K562 (cell line): ENCODE measurements at regions not wholly inside any gene's neighbourhood (a gene's known extent, or its start where the extent isn't known, plus 50 kb on each side); places are given as distances from the start of the nearest gene placed in this dataset.

Source experiments
- CEBPB ChIP-seq: fragments of 450-650 bp; IDR thresholded peaks from 2 replicates; pipeline ENCODE4 v1.6.1; 2016; ENCODE audit warnings: missing genetic modification characterization, missing compliant biosample characterization
- HDAC8 ChIP-seq: fragments of 450-650 bp; IDR thresholded peaks from 2 replicates; pipeline ENCODE4 v1.6.1; 2016; ENCODE audit warnings: mild to moderate bottlenecking, missing genetic modification characterization, moderate library complexity, missing compliant biosample characterization
- HNRNPK ChIP-seq: fragments of 200-400 bp; formaldehyde crosslinking; IDR thresholded peaks from one replicate; pipeline ENCODE4 v1.6.1; 2018; ENCODE audit warnings: mild to moderate bottlenecking, low read depth, low read length; ENCODE audit not compliant: poor library complexity, severe bottlenecking
- KDM1A ChIP-seq, 2 experiments: fragments of 450-650 bp; IDR thresholded peaks; 2 replicates each; pipeline ENCODE4 v1.6.1; 2016; ENCODE audit warnings: mild to moderate bottlenecking in 2 of 2
- MED1 ChIP-seq: sonication (generic); formaldehyde crosslinking; IDR thresholded peaks from 2 replicates; pipeline ENCODE4 v1.8.1; 2023; ENCODE audit warnings: missing genetic modification reagents, borderline replicate concordance
- MYC ChIP-seq, 2 experiments: fragments of 250-450 bp in 1 of 2; sonication (Bioruptor Pico) in 1 of 2; IDR thresholded peaks; 2 replicates each; pipeline versions ENCODE4 v1.5.1 to v1.6.1; 2012 to 2021; ENCODE audit warnings: low read depth in 2 of 2, borderline replicate concordance in 1 of 2, improper control_type of control experiment in 1 of 2, low read length in 1 of 2, mild to moderate bottlenecking in 1 of 2, moderate library complexity in 1 of 2
- RNF2 ChIP-seq: sonication (generic); IDR thresholded peaks from 2 replicates; pipeline ENCODE4 v1.6.1; 2016
- SLC30A9 ChIP-seq: fragments of 250-450 bp; sonication (Bioruptor Pico); IDR thresholded peaks from 2 replicates; pipeline ENCODE4 v1.8.0; 2022; ENCODE audit warnings: mild to moderate bottlenecking, moderate library complexity
- THRA ChIP-seq: fragments of 450-650 bp; IDR thresholded peaks from 2 replicates; pipeline ENCODE4 v1.6.1; 2017; ENCODE audit warnings: mild to moderate bottlenecking, moderate library complexity
- ZNF232 ChIP-seq: sonication (generic); formaldehyde crosslinking; IDR thresholded peaks from 2 replicates; pipeline ENCODE4 v1.8.0; 2022; ENCODE audit warnings: mild to moderate bottlenecking, missing genetic modification reagents
- ZNF280B ChIP-seq: fragments of 250-450 bp; sonication (Bioruptor Pico); IDR thresholded peaks from 2 replicates; pipeline ENCODE4 v1.5.1; 2021; ENCODE audit warnings: mild to moderate bottlenecking
- ZNF398 ChIP-seq: fragments of 250-450 bp; sonication (Bioruptor Pico); IDR thresholded peaks from 2 replicates; pipeline ENCODE4 v1.8.0; 2021; ENCODE audit warnings: moderate library complexity, mild to moderate bottlenecking, inconsistent platforms
- ZNF717 ChIP-seq: fragments of 250-450 bp; sonication (Bioruptor Pico); IDR thresholded peaks from 2 replicates; pipeline ENCODE4 v1.5.0; 2021
- TF ChIP-seq, protein P1 (sequence below): fragments of 200-600 bp; sonication (generic); IDR thresholded peaks from one replicate; pipeline ENCODE4 v1.6.1; 2012; ENCODE audit warnings: mild to moderate bottlenecking, low read depth, low read length, inconsistent platforms

- TF ChIP-seq HNRNPK (no peak), RNF2 (no peak), ZNF280B (CRISPR knock-in tag) (no peak), MYC (IDR thresholded peaks at IDR 0.05; ENCODE audit: low read depth, low read length) (no peak), MYC (CRISPR knock-in tag; IDR thresholded peaks at IDR 0.05; ENCODE audit: borderline replicate concordance, low read depth) (no peak), KDM1A (IDR thresholded peaks at IDR 0.05) (no peak), THRA (no peak), CEBPB (no peak), ZNF717 (CRISPR knock-in tag) (no peak), MED1 (CRISPR knock-in tag) (no peak), SLC30A9 (no peak), ZNF232 (CRISPR knock-in tag) (no peak), HDAC8 (tag) (no peak), ZNF398 (no peak)
- TF ChIP-seq, protein P1, sequence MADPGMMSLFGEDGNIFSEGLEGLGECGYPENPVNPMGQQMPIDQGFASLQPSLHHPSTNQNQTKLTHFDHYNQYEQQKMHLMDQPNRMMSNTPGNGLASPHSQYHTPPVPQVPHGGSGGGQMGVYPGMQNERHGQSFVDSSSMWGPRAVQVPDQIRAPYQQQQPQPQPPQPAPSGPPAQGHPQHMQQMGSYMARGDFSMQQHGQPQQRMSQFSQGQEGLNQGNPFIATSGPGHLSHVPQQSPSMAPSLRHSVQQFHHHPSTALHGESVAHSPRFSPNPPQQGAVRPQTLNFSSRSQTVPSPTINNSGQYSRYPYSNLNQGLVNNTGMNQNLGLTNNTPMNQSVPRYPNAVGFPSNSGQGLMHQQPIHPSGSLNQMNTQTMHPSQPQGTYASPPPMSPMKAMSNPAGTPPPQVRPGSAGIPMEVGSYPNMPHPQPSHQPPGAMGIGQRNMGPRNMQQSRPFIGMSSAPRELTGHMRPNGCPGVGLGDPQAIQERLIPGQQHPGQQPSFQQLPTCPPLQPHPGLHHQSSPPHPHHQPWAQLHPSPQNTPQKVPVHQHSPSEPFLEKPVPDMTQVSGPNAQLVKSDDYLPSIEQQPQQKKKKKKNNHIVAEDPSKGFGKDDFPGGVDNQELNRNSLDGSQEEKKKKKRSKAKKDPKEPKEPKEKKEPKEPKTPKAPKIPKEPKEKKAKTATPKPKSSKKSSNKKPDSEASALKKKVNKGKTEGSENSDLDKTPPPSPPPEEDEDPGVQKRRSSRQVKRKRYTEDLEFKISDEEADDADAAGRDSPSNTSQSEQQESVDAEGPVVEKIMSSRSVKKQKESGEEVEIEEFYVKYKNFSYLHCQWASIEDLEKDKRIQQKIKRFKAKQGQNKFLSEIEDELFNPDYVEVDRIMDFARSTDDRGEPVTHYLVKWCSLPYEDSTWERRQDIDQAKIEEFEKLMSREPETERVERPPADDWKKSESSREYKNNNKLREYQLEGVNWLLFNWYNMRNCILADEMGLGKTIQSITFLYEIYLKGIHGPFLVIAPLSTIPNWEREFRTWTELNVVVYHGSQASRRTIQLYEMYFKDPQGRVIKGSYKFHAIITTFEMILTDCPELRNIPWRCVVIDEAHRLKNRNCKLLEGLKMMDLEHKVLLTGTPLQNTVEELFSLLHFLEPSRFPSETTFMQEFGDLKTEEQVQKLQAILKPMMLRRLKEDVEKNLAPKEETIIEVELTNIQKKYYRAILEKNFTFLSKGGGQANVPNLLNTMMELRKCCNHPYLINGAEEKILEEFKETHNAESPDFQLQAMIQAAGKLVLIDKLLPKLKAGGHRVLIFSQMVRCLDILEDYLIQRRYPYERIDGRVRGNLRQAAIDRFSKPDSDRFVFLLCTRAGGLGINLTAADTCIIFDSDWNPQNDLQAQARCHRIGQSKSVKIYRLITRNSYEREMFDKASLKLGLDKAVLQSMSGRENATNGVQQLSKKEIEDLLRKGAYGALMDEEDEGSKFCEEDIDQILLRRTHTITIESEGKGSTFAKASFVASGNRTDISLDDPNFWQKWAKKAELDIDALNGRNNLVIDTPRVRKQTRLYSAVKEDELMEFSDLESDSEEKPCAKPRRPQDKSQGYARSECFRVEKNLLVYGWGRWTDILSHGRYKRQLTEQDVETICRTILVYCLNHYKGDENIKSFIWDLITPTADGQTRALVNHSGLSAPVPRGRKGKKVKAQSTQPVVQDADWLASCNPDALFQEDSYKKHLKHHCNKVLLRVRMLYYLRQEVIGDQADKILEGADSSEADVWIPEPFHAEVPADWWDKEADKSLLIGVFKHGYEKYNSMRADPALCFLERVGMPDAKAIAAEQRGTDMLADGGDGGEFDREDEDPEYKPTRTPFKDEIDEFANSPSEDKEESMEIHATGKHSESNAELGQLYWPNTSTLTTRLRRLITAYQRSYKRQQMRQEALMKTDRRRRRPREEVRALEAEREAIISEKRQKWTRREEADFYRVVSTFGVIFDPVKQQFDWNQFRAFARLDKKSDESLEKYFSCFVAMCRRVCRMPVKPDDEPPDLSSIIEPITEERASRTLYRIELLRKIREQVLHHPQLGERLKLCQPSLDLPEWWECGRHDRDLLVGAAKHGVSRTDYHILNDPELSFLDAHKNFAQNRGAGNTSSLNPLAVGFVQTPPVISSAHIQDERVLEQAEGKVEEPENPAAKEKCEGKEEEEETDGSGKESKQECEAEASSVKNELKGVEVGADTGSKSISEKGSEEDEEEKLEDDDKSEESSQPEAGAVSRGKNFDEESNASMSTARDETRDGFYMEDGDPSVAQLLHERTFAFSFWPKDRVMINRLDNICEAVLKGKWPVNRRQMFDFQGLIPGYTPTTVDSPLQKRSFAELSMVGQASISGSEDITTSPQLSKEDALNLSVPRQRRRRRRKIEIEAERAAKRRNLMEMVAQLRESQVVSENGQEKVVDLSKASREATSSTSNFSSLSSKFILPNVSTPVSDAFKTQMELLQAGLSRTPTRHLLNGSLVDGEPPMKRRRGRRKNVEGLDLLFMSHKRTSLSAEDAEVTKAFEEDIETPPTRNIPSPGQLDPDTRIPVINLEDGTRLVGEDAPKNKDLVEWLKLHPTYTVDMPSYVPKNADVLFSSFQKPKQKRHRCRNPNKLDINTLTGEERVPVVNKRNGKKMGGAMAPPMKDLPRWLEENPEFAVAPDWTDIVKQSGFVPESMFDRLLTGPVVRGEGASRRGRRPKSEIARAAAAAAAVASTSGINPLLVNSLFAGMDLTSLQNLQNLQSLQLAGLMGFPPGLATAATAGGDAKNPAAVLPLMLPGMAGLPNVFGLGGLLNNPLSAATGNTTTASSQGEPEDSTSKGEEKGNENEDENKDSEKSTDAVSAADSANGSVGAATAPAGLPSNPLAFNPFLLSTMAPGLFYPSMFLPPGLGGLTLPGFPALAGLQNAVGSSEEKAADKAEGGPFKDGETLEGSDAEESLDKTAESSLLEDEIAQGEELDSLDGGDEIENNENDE = no peak
These were observed 594.7 kb downstream of the SOX5 start for GRCh38 chr12:23354800-23355199.
